HG02763 (cell line): ENCODE measurements at regions not wholly inside any gene's neighbourhood (a gene's known extent, or its start where the extent isn't known, plus 50 kb on each side); places are given as distances from the start of the nearest gene placed in this dataset.

Experiments used
- ATAC-seq: cut with Tn5 transposase; IDR thresholded peaks from one replicate; pipeline ENCODE4 v1.9.1; 2021; ENCODE audit warnings: mild to moderate bottlenecking, moderate library complexity; ENCODE audit not compliant: unreplicated experiment

DNA sequence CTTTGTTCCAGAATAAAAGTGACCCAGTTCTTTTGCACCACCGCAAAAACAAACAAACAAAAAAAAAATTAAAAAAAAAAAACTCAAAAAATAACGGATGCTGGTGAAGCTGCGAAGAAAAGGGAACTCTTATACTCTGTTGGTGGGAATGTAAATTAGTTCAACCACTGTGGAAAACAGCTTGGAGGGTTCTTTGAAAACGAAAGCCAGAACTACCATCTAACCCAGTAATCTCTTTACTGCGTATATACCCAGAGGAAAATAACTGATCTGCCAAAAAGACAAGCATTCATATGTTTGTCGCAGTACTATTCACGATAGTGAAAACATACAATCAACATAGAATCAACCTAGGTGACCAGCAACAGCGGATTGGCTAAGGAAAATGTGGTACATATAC is 298.9 kb upstream of the CBLB start:
- peak; percentile 60 for ATAC-seq

- ATAC-seq = no peak
Measured at GRCh38 chr3:106168962-106169750, 300.3 kb upstream of the CBLB start.

GRCh38 chr3:106170636-106171035 is 301.8 kb upstream of the CBLB start:
- ATAC-seq = no peak

DNA sequence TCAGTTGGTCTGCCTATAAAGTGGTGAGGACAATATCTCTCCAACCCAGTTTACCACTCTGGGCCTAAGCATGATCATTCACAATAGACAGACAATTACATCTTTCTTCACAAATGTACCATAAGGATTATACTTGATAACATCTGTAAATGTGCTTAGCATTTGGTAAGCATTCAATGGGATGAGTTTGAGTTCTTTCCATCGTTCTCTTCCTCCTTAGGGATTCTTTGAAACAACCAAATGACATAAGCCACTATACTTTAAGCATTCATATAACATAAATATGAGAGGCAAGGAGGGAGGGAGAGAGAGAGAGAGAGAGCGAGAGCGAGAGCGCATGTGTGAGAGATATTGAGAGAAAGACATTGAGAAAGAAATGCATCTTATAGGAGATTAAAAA is 303.3 kb upstream of the CBLB start:
- no peak for ATAC-seq

- ATAC-seq = peak; percentile 61
Measured at GRCh38 chr3:106172780-106173179, 304.0 kb upstream of the CBLB start.

GRCh38 chr3:106175276-106175675 is 306.5 kb upstream of the CBLB start:
- no peak for ATAC-seq

DNA sequence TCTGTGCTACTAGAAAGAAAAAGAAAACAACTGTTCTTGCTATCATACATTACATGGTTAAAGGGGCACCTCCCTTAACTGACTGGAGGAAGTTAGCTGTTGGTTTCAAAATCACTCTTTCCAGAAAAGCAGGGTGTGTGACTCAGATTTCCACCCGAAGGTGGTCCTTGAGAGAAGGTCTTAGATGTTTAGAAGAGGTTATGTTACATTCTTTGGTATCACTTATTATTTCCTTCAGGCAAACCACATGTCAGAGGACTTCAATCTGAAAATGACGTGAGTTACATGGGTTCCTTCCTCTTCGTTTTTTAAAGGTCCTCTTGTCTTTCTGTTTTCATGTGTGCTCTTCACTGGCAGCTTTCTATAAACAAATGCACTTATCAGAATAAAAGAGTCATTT is 307.9 kb upstream of the CBLB start:
- peak; percentile 71 for ATAC-seq

- no peak for ATAC-seq
Measured at GRCh38 chr3:106182950-106183511, 314.2 kb upstream of the CBLB start.

GRCh38 chr3:106183762-106184391 is 315.1 kb upstream of the CBLB start:
- peak; percentile 28 for ATAC-seq

DNA sequence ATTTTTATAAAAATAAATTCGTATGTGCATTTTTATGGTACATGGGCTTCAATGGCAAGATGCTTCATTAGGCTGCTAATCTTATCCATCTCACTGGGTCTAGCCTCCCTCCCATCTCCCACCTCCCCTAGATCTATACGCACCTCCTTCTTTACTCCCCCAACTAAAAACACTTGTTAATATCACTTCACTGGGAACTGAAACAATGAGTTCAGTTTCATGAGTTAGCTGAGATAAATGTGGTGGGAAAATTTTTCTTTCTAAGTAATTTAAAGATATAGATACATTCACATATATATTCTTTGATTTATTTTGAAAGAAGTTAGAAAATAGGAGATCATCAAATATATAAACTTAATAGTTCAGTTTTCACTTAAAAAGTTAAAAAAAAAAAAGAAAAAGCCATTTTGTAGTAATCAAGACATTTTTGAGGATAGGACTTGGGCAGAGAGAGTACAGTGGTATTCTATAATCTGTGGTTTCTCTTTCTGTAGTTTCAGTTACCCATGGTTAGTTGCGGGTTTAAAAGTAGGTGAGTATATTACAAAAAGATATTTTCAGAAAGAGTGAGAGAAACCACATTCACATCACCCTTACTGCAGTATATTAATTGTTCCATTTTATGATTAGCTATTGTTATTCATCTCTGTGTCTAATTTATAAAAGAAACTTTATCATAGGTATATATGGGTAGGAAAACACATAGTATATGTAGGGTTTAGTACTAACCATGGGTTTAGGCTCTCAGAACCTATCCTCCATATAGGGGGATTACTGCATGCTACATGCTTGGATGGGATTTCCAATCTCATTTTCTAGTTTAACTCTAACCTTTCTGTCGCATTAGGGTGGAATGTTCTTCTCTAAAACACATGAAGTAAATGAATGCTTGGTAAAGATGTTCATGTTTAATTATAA is 316.0 kb upstream of the CBLB start:
- peak; percentile 93 for ATAC-seq

- ATAC-seq = no peak
Measured at GRCh38 chr3:106185949-106186348, 317.1 kb upstream of the CBLB start.

- ATAC-seq = no peak
Measured at GRCh38 chr3:106190296-106190695, 321.5 kb upstream of the CBLB start.

- no peak for ATAC-seq
Measured at GRCh38 chr3:106191211-106191610, 322.4 kb upstream of the CBLB start.

GRCh38 chr3:106191913-106192312 is 323.1 kb upstream of the CBLB start:
- no peak for ATAC-seq

DNA sequence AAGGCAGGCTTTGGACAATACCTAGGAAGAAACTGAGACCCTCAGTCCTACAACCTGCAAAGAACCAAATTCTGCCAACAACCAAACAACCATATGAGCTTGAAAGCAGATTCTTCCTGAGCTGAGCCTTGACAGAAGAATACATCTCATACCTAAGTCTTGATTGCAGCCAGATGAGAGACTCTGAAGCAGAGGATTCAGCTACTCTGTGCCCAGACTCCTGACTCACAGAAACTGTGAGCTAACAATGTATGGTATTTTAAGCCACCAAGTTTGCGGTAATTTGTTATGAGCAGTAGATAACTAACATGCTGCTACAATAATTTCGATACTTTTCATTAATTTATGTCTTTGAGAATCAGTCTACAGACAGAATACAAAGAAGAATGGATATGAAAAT is 325.1 kb upstream of the CBLB start:
- no peak for ATAC-seq

DNA sequence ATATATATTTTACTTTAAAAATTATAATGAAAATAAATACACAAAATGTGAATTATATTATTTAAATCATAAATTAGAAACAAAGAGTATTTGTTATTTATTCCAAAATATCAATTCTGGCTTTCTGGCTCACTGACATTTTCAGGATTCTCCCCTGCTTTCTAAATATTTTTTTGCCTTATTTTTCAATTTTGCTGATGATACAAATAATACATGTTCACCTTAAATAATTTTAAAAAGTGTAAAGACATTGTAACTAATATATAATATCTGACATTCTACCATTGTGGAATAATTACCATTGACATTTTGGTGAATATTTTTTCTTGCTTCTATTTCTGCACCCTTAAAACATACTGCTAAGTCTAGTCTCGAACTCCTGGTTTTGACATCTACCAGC is 325.9 kb upstream of the CBLB start:
- no peak for ATAC-seq

- no peak for ATAC-seq
Measured at GRCh38 chr3:106197532-106198194, 328.9 kb upstream of the CBLB start.

GRCh38 chr3:106204160-106204868 is 335.5 kb upstream of the CBLB start:
- no peak for ATAC-seq

DNA sequence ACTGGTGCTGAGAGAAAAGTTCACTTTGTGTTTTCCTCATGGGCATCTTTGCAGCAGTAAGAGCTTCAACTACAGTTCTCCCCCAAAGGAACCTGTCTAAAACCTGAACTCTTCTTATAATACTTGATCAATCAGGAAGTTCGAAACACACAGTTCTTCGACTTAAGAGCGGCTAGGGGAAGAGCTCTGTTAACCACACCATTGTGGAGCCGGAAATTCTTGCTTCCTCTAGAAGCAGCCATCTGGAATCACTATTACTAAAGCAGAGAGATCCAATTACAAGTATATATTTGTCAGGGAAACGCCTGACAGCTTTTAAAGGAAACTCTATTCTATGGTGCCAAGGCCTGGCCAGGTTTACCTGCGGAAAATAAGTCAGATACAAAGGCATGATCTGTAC is 337.3 kb upstream of the CBLB start:
- peak; percentile 74 for ATAC-seq

- ATAC-seq = no peak
Measured at GRCh38 chr3:106206613-106207012, 337.8 kb upstream of the CBLB start.
